GM13977 (cell line): ENCODE measurements at regions not wholly inside any gene's neighbourhood (a gene's known extent, or its start where the extent isn't known, plus 50 kb on each side); places are given as distances from the start of the nearest gene placed in this dataset.
"Not testable (repeated sequence)": the region's sequence is repeated elsewhere in the genome, so short reads cannot be mapped to it uniquely, and the experiment has no call there.

ENCODE experiments used
- DNase-seq: peaks from one replicate; pipeline ENCODE4 v3.0.0; 2012; ENCODE audit warnings: low spot score
- CTCF ChIP-seq: IDR thresholded peaks from 2 replicates; pipeline ENCODE4 v1.5.1; 2012; ENCODE audit warnings: mild to moderate bottlenecking, control low read depth; ENCODE audit not compliant: insufficient read depth; ENCODE audit errors: extremely low read depth, missing control alignments
- in situ Hi-C: fragments of 300-500 bp; cut with MboI; formaldehyde crosslinking; loops from one replicate; pipeline ENCODE4 v1.12.0; 2022; ENCODE audit warnings: low sequenced_read_pairs, low pct_unique_long_range_greater_than_20kb, mixed read lengths, inconsistent platforms; ENCODE audit not compliant: unreplicated experiment

GRCh38 chr4:125573368-125573767 is 258.6 kb downstream of the FAT4 start:
- in situ Hi-C loops = no loop called here
- no peak for DNase-seq
- TF ChIP-seq CTCF = no peak

GRCh38 chr4:125573786-125574185 is 259.0 kb downstream of the FAT4 start:
- no peak for DNase-seq
- TF ChIP-seq CTCF = no peak
- in situ Hi-C loops = no loop called here

GRCh38 chr4:125582302-125582701 is 267.5 kb downstream of the FAT4 start:
- DNase-seq = no peak
- TF ChIP-seq CTCF = no peak
- in situ Hi-C loops = no loop called here

GRCh38 chr4:125590158-125590557 is 275.4 kb downstream of the FAT4 start:
- no peak for DNase-seq
- no peak for TF ChIP-seq CTCF
- in situ Hi-C loops = no loop called here

GRCh38 chr4:125591290-125591689 is 276.5 kb downstream of the FAT4 start:
- no peak for DNase-seq
- no peak for TF ChIP-seq CTCF

GRCh38 chr4:125594056-125594602 is 279.4 kb downstream of the FAT4 start:
- DNase-seq = no peak
- in situ Hi-C loops = no loop called here
- TF ChIP-seq CTCF = no peak

More at GRCh38 chr4:125591290-125591689, 276.5 kb downstream of the FAT4 start:
- in situ Hi-C loops = no loop called here

- DNase-seq, in situ Hi-C loops: not testable (repeated sequence)
Observed at GRCh38 chr4:125605926-125606325, 291.2 kb downstream of the FAT4 start.
